Activated B cell treated with CpG ODN at 0.5 μM for 24 hours (primary cell): ENCODE measurements at regions not wholly inside any gene's neighbourhood (a gene's known extent, or its start where the extent isn't known, plus 50 kb on each side); places are given as distances from the start of the nearest gene placed in this dataset.
"Not testable (repeated sequence)": the region's sequence is repeated elsewhere in the genome, so short reads cannot be mapped to it uniquely, and the experiment has no call there.

Experiments used
- ATAC-seq: fragments of 200-7000 bp; cut with Tn5 transposase; one replicate; pipeline ENCODE4 v1.10.0; 2021; ENCODE audit warnings: low read depth, mild to moderate bottlenecking, moderate library complexity
- CTCF ChIA-PET: fragments of 350-600 bp; sonication (Branson Sonifier 250); formaldehyde crosslinking; loops from one replicate; lab custom pipeline; 2021; ENCODE audit warnings: antibody characterized with exemption; lab: Charles Lee
- POLR2A ChIA-PET: fragments of 350-600 bp; sonication (Branson Sonifier 250); formaldehyde crosslinking; loops from one replicate; lab custom pipeline; 2021; ENCODE audit warnings: antibody characterized with exemption; lab: Charles Lee
- DNase-seq: peaks from one replicate; pipeline ENCODE4 v3.0.0; 2022
- H3K27ac Mint-ChIP-seq: one replicate; pipeline ENCODE4 v1.8.0; 2020; ENCODE audit warnings: mixed read lengths
- H3K27me3 Mint-ChIP-seq: one replicate; pipeline ENCODE4 v1.8.0; 2021; ENCODE audit warnings: mixed read lengths
- H3K36me3 Mint-ChIP-seq: one replicate; pipeline ENCODE4 v1.8.0; 2021; ENCODE audit warnings: low read depth, mixed read lengths
- H3K4me1 Mint-ChIP-seq: one replicate; pipeline ENCODE4 v1.8.0; 2021; ENCODE audit warnings: mixed read lengths
- H3K4me3 Mint-ChIP-seq: one replicate; pipeline ENCODE4 v1.8.0; 2020; ENCODE audit warnings: mild to moderate bottlenecking, mixed read lengths
- H3K9me3 Mint-ChIP-seq: one replicate; pipeline ENCODE4 v1.8.0; 2020; ENCODE audit warnings: mixed read lengths
- CTCF ChIP-seq: fragments of 200-600 bp; IDR thresholded peaks from one replicate; pipeline ENCODE4 v1.8.0; 2022; ENCODE audit warnings: antibody characterized with exemption, mild to moderate bottlenecking
- intact Hi-C: fragments of 100-400 bp; cut with micrococcal nuclease; formaldehyde crosslinking; loops from one replicate; pipeline ENCODE4 v1.15.1; 2024

- H3K4me1 Mint-ChIP-seq: peaks cover 4% of the 10 kb centered on the region
- intact Hi-C loops: no loop called here
- DNase-seq: no peak
- CTCF ChIA-PET: no interaction called here
- H3K27ac Mint-ChIP-seq: no peak overlapping the region
- H3K36me3 Mint-ChIP-seq: no peaks in the 10 kb centered on the region
- H3K4me3 Mint-ChIP-seq: no peak overlapping the region
- H3K27me3 Mint-ChIP-seq: no peaks in the 10 kb centered on the region
- no peak for TF ChIP-seq CTCF
- H3K9me3 Mint-ChIP-seq: no peaks in the 10 kb centered on the region
- no peak for ATAC-seq
- POLR2A ChIA-PET: no interaction called here
Observed at GRCh38 chr11:95413761-95414160, 182.8 kb upstream of the SESN3 start.

- H3K36me3 Mint-ChIP-seq: no peaks in the 10 kb centered on the region
- peaks cover 4% of the 10 kb centered on the region for H3K4me1 Mint-ChIP-seq
- intact Hi-C loops: no loop called here
- no peak for TF ChIP-seq CTCF
- H3K27ac Mint-ChIP-seq: no peak overlapping the region
- H3K27me3 Mint-ChIP-seq: no peaks in the 10 kb centered on the region
- H3K9me3 Mint-ChIP-seq: no peaks in the 10 kb centered on the region
- ATAC-seq (no peak), DNase-seq (no peak)
- ChIA-PET POLR2A (no interaction called here), CTCF (no interaction called here)
- H3K4me3 Mint-ChIP-seq: no peak overlapping the region
Observed at GRCh38 chr11:95413021-95413420, 182.0 kb upstream of the SESN3 start.

- H3K27me3 Mint-ChIP-seq: no peaks in the 10 kb centered on the region
- no peak overlapping the region for H3K27ac Mint-ChIP-seq
- H3K9me3 Mint-ChIP-seq: no peaks in the 10 kb centered on the region
- H3K36me3 Mint-ChIP-seq: no peaks in the 10 kb centered on the region
- H3K4me3 Mint-ChIP-seq: no peak overlapping the region
- TF ChIP-seq CTCF: no peak
- intact Hi-C loops: no loop called here
- ATAC-seq (no peak), DNase-seq (no peak)
- H3K4me1 Mint-ChIP-seq: peaks cover 4% of the 10 kb centered on the region
- POLR2A ChIA-PET: no interaction called here
- CTCF ChIA-PET: no interaction called here
Observed at GRCh38 chr11:95412074-95412473, 181.1 kb upstream of the SESN3 start.

- H3K27ac Mint-ChIP-seq, H3K4me1 Mint-ChIP-seq, ATAC-seq, intact Hi-C loops, H3K27me3 Mint-ChIP-seq, H3K4me3 Mint-ChIP-seq, CTCF ChIA-PET, H3K36me3 Mint-ChIP-seq, POLR2A ChIA-PET, H3K9me3 Mint-ChIP-seq, DNase-seq: not testable (repeated sequence)
Observed at GRCh38 chr11:95410707-95411106, 179.7 kb upstream of the SESN3 start.

GRCh38 chr11:95406271-95406670, 175.3 kb upstream of the SESN3 start:
- CTCF ChIA-PET: no interaction called here
- Mint-ChIP-seq H3K9me3 (no peaks in the 10 kb centered on the region), H3K36me3 (no peaks in the 10 kb centered on the region), H3K27me3 (no peaks in the 10 kb centered on the region), H3K27ac (no peak overlapping the region), H3K4me1 (peaks cover 15% of the 10 kb centered on the region), H3K4me3 (no peak overlapping the region)
- no peak for ATAC-seq
- intact Hi-C loops: no loop called here
- DNase-seq: no peak
- POLR2A ChIA-PET: no interaction called here
- TF ChIP-seq CTCF: no peak

GRCh38 chr11:95404370-95404769, 173.4 kb upstream of the SESN3 start:
- intact Hi-C loops: loop anchor here (5.0 kb wide), 1 partner anchor 303 kb away; no protein-coding TSS in a partner anchor
- DNase-seq: no peak
- no peaks in the 10 kb centered on the region for H3K36me3 Mint-ChIP-seq
- no peaks in the 10 kb centered on the region for H3K27me3 Mint-ChIP-seq
- ChIA-PET POLR2A (interaction anchor here (1.0 kb wide), 1 partner anchor 172 kb away, joined by 3 read pairs; no protein-coding TSS in a partner anchor), CTCF (interaction anchor here (1.1 kb wide), 1 partner anchor 301 kb away, joined by 4 read pairs; no protein-coding TSS in a partner anchor)
- H3K4me3 Mint-ChIP-seq: no peak overlapping the region
- H3K4me1 Mint-ChIP-seq: peaks cover 11% of the 10 kb centered on the region
- peaks cover 3% of the 10 kb centered on the region for H3K9me3 Mint-ChIP-seq
- H3K27ac Mint-ChIP-seq: no peak overlapping the region
- peak; percentile 69 for ATAC-seq
- TF ChIP-seq CTCF: no peak
